HG02884 (cell line): ENCODE measurements at regions not wholly inside any gene's neighbourhood (a gene's known extent, or its start where the extent isn't known, plus 50 kb on each side); places are given as distances from the start of the nearest gene placed in this dataset.

Experiments used
- ATAC-seq: cut with Tn5 transposase; IDR thresholded peaks from one replicate; pipeline ENCODE4 v1.9.1; 2021; ENCODE audit warnings: mild to moderate bottlenecking, moderate library complexity; ENCODE audit not compliant: unreplicated experiment

- no peak for ATAC-seq
Measured at GRCh38 chr9:19732441-19732951, 56.3 kb downstream of the SLC24A2 start.

DNA sequence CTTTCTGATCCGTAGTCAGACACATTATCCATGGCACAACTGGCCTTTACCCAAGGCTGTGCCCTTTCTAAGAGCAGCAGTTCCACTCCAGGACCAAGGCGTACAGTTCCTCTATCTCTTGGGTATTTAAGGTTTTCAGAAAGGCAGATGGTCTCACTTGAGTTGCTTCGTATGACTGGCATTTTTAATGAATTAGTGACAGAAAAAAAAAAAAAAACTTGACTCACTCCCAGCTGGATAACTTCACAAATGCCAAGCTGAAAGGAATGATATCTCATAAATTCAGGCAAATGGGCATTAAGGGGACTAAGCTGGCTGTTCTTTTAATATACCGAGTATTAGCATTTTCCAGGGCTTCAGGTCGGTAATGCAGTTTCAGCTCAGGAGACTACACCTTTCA, 60.7 kb downstream of the SLC24A2 start:
- no peak for ATAC-seq

GRCh38 chr9:19725970-19726369, 62.9 kb downstream of the SLC24A2 start:
- ATAC-seq, result no peak

DNA sequence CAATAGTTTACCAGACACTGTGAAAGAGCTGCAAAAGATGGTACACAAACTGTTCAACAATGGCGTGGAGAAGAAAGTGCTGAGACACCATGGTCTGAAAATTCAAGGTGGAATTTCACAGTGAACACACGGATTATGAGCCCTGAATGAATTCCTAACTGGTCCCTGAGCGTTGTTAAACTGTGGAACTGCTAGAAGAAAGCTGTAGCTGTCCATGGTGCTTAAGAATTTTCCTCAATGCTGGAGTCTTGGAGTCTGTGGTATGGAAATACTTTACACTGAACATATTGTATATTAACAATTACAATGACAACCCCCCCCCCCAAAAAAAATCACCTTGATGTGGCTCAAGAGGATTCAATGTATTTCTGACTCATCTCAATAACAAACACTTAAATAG, 68.5 kb downstream of the SLC24A2 start:
- ATAC-seq, result no peak

DNA sequence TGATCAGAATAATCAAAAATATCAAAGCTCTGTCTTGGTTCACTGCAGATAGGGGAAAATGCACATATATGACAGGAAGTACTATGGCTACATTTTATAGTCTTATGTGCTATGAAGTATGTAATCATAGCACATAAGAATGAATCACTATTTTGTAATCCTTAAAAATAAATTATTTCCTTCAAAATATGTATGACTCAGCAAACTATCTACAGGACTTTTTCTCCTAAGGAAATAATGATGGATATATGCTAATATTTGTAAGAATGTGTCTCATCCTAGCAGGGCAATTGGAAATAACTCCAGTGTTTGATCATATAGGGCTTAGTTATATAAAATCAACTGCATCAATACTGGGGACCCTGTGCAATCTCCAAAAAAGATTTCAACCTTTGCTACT, 85.1 kb downstream of the SLC24A2 start:
- no peak for ATAC-seq

GRCh38 chr9:19701991-19702390, 86.8 kb downstream of the SLC24A2 start:
- no peak for ATAC-seq

GRCh38 chr9:19701274-19701673, 87.6 kb downstream of the SLC24A2 start:
- ATAC-seq, result no peak

- no peak for ATAC-seq
Measured at GRCh38 chr9:19700699-19701098, 88.1 kb downstream of the SLC24A2 start.

GRCh38 chr9:19699756-19700155, 89.1 kb downstream of the SLC24A2 start:
- no peak for ATAC-seq

DNA sequence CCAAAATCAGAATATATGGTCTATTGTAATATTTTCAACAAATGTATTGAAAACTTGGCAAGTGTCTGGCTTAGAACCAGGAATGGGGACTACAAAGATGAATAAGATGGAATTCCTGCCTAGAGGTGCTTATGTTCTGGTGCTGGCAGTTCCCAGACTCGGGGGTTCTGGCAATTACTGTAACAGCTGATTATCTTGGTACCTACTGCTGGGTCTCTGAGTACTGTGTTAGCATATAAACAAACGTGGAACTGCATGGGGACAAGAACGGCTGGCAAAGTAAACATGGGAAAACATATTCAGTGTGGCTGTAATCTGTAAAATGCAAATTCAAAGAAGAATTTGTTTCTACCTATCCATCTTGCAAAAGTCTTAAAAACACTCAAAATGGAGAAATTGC, 89.9 kb downstream of the SLC24A2 start:
- no peak for ATAC-seq

DNA sequence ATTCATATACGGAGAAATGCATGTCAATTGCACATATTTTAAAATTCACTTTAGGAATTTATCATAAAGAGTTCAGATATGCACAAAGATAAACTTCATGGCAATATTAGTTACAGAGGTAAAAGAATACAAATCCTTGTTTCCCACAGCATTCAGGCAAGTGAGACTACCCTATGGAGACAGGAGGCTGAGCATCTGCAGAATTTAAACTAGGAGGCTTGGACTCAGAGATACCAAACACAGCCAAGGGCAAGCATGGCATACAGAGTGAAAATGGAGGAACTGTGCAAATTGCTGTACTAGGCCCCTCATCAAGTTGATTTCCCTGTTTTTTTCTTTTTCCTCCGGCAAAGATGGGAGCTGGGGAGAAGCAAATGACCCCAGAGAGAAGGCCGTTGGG, 94.2 kb downstream of the SLC24A2 start:
- ATAC-seq, result no peak

DNA sequence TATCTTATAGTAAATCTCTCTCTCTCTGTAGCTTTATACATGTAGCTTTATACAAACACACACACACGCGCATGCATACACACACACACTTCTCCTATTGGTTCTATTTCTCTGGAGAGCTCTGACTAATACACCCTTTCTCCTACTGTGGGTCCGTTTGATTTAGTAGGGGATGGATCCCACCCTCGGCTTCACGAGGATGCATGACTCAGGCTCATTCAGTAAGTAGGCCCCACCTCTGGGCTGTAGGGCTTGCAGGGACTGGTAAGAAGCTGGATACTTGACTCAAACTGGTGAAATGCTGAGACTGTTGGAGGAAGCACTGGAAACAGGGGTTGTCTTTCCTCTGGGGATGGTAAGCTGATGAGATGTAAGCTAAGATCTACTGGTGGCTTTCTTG, 98.7 kb downstream of the SLC24A2 start:
- no peak for ATAC-seq

- ATAC-seq, result no peak
Measured at GRCh38 chr9:19689328-19690101, 99.3 kb downstream of the SLC24A2 start.

- no peak for ATAC-seq
Measured at GRCh38 chr9:19683715-19684114, 105.1 kb downstream of the SLC24A2 start.

GRCh38 chr9:19682397-19682796, 106.4 kb downstream of the SLC24A2 start:
- ATAC-seq, result no peak

- ATAC-seq, result no peak
Measured at GRCh38 chr9:19681846-19682245, 107.0 kb downstream of the SLC24A2 start.

DNA sequence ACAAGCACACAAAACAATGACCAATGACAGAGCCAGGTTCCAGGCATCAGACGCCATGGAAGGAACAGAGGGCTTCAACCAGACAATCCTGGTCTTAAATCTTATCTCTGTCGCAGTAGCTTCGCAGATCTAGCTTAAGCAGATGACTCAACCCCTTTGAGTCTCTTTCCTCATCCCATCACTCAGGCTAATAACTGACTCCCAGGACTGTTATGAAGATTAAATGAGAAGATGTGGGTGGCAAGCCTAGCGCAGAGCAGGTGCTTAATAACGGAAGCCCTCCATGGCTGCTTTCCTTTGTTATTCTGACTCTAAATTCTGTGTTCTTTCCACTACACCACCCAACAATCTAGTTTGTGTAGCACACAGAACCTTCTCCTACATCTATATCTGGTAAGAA, 110.9 kb downstream of the SLC24A2 start:
- no peak for ATAC-seq

GRCh38 chr9:19675492-19675891, 113.3 kb downstream of the SLC24A2 start:
- no peak for ATAC-seq

GRCh38 chr9:19666575-19666974, 122.3 kb downstream of the SLC24A2 start:
- no peak for ATAC-seq

GRCh38 chr9:19665146-19665863, 123.5 kb downstream of the SLC24A2 start:
- peak; percentile 99 for ATAC-seq

GRCh38 chr9:19663570-19663969, 125.3 kb downstream of the SLC24A2 start:
- ATAC-seq, result no peak

DNA sequence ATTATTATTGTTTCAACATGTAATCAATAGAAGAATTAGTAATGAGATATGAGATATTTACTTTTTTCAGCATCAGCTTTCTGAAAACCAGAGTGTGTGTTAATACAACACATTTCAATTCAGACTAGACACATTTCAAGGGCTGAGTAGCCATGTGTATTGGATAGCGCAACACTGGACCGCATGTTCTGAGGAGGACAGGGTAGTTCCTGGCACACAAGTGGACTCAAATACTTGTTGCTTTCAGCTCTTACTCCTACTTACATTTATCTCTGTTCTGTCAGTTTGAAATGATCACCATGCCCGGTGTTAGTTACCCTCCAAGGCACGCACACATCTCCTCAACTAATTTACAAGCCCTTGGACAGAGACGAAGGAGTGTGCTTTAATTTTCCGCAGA, 126.6 kb downstream of the SLC24A2 start:
- ATAC-seq, result no peak
